GM21737 (cell line): ENCODE measurements at regions not wholly inside any gene's neighbourhood (a gene's known extent, or its start where the extent isn't known, plus 50 kb on each side); places are given as distances from the start of the nearest gene placed in this dataset.

ENCODE experiments used
- ATAC-seq: cut with Tn5 transposase; IDR thresholded peaks from one replicate; pipeline ENCODE4 v1.9.1; 2021; ENCODE audit warnings: mild to moderate bottlenecking, moderate library complexity; ENCODE audit not compliant: unreplicated experiment

- ATAC-seq, result no peak
Observed at GRCh38 chr10:24113901-24114300, 95.0 kb upstream of the KIAA1217 start.

GRCh38 chr10:24114556-24114955 lies 94.4 kb upstream of the KIAA1217 start:
- no peak for ATAC-seq

- ATAC-seq, result no peak
Observed at GRCh38 chr10:24115403-24115802, 93.5 kb upstream of the KIAA1217 start.

GRCh38 chr10:24118246-24118645 lies 90.7 kb upstream of the KIAA1217 start:
- no peak for ATAC-seq

GRCh38 chr10:24119896-24120295 lies 89.0 kb upstream of the KIAA1217 start:
- ATAC-seq, result no peak

- no peak for ATAC-seq
Observed at GRCh38 chr10:24120646-24121045, 88.3 kb upstream of the KIAA1217 start.

- no peak for ATAC-seq
Observed at GRCh38 chr10:24127516-24127915, 81.4 kb upstream of the KIAA1217 start.

- no peak for ATAC-seq
Observed at GRCh38 chr10:24128066-24128730, 80.7 kb upstream of the KIAA1217 start.

GRCh38 chr10:24132741-24133140 lies 76.2 kb upstream of the KIAA1217 start:
- ATAC-seq, result no peak

GRCh38 chr10:24133835-24134234 lies 75.1 kb upstream of the KIAA1217 start:
- ATAC-seq, result no peak

- ATAC-seq, result no peak
Observed at GRCh38 chr10:24136070-24136469, 72.9 kb upstream of the KIAA1217 start.

- no peak for ATAC-seq
Observed at GRCh38 chr10:24147321-24147720, 61.6 kb upstream of the KIAA1217 start.

- no peak for ATAC-seq
Observed at GRCh38 chr10:24149640-24150039, 59.3 kb upstream of the KIAA1217 start.

GRCh38 chr10:24150853-24151252 lies 58.1 kb upstream of the KIAA1217 start:
- ATAC-seq, result no peak

GRCh38 chr10:24152270-24152669 lies 56.7 kb upstream of the KIAA1217 start:
- no peak for ATAC-seq

GRCh38 chr10:24153031-24153430 lies 55.9 kb upstream of the KIAA1217 start:
- ATAC-seq, result no peak

- ATAC-seq, result no peak
Observed at GRCh38 chr10:24153537-24153936, 55.4 kb upstream of the KIAA1217 start.

- ATAC-seq, result no peak
Observed at GRCh38 chr10:24156686-24157085, 52.3 kb upstream of the KIAA1217 start.

- no peak for ATAC-seq
Observed at GRCh38 chr10:24157567-24157966, 51.4 kb upstream of the KIAA1217 start.
